ENCODE measurements at regions not wholly inside any gene's neighbourhood (a gene's known extent, or its start where the extent isn't known, plus 50 kb on each side); places are given as distances from the start of the nearest gene placed in this dataset.
"Not testable (repeated sequence)": the region's sequence is repeated elsewhere in the genome, so short reads cannot be mapped to it uniquely, and the experiment has no call there.

DNA sequence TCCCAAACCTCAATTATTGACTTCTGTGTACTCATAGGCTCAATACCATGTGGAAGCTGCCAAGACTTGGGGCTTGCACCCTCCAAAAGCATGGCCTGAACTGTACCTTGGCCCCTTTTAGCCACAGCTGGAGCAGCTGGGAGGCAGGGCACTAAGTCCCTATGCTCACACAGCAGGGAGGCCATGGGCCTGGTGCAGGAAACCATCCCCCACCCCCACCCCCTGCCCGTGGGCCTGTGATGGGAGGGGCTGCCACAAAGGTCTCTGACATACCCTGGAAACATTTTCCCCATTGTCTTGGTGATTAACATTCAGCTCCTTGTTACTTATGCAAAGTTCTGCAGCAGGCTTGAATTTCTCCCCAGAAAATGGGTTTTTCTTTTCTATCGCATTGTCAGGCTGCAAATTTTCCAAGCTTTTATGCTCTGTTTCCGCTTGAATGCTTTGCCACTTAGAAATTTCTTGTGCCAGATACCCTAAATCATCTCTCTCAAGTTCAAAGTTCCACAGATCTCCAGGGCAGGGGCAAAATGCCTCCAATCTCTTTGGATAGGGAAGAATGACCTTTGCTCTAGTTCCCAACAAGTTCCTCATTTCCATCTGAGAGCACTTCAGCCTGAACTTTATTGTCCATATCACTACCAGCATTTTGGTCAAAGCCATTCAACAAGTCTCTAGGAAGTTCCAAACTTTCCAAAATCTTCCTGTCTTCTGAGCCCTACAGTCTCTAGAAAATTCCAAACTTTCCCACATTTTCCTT is 141.8 kb downstream of the AHR start:
- not testable (repeated sequence) for DNase-seq

DNA sequence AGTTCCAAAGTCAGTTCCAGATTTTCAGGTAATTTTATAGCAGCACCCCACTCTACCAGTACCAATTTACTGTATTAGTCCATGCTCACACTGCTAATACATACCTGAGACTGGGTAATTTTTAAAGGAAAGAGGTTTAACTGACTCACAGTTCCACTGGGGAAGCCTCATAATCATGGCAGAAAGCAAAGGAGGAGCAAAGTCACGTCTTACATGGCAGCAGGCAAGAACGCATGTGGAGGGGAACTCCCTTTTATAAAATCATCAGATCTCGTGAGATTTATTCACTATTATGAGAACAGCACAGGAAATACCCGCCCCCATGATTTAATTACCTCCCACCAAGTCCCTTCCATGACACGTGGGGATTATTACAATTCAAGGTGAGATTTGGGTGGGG is 142.4 kb downstream of the AHR start:
- DNase-seq, result no peak

GRCh38 chr7:17441557-17441956 is 143.1 kb downstream of the AHR start:
- DNase-seq, result no peak

DNA sequence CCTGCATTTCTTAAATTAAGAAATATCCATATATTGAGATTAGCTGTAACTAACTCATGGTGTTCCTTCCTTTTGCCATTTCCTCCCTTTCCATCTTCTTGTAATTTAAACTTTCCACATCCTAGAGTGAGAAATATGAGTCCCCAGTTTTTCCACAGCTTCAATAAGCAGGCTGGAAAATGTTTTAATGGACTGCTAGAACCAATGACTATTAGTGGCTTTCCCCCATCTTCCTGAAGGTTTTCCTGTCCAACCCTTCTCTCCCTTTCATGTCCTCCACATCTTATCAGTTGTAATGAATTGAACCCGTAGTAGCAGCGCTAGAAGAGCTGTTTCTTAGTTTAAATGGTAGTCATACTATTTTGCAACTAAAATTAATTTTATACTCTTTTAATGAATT is 145.7 kb downstream of the AHR start:
- DNase-seq, result no peak

DNA sequence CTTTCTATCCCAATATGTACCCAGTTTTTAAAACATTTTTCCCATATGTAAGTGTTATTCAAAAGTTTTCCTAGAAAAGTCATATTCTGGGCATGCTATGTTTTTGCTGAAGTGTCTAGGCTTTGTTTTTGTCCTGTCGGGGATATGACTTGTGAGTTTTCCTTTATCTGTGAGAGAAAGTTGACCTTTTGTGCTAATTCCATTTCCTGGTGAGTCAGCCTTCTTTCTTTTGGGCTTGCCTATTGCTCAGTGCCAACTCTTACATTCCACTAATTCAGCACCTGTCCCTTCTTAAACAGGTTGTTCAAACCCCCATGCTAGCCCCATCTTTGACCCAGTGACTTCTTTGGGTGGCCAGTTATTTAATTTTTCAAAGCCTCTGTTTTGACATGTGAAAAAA is 146.2 kb downstream of the AHR start:
- DNase-seq, result no peak

DNA sequence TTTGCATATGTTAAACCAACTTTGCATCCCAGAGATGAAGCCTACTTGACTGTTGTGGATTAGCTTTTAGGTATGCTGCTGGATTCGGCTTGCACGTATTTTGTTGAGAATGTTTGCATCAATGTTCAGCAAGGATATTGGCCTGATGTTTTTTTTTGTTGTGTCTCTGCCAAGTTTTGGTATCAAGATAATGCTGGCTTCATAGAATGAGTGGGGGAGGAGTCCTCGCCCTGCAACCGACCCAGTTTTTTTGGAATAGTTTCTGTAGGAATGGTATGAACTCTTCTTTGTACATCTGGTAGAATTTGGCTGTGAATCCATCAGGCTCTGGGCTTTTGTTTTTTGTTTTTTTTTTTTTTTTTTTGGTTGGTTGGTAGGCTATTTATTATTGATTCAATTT is 147.9 kb downstream of the AHR start:
- no peak for DNase-seq

GRCh38 chr7:17447728-17448478 is 149.5 kb downstream of the AHR start:
- no peak for DNase-seq

GRCh38 chr7:17448479-17449423 is 150.3 kb downstream of the AHR start:
- DNase-seq, result no peak

DNA sequence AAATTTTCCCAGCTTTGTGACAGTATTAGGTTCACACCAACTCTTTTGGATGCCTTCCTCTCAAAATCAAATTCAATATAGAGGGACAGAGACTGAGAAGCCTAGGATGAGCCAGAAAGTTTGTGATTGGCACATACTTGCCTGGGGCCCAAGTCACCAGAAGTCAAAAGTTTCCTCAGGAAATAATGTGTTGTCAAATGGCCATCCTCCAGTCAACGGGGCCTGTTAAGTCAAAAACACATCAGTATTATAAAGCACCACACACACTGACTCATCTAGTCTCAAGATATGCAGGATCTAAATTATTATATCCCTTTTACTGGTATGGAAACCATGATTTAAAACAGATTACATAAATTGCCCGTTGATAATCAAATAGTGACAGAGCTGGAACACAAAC is 158.1 kb downstream of the AHR start:
- DNase-seq, result no peak

DNA sequence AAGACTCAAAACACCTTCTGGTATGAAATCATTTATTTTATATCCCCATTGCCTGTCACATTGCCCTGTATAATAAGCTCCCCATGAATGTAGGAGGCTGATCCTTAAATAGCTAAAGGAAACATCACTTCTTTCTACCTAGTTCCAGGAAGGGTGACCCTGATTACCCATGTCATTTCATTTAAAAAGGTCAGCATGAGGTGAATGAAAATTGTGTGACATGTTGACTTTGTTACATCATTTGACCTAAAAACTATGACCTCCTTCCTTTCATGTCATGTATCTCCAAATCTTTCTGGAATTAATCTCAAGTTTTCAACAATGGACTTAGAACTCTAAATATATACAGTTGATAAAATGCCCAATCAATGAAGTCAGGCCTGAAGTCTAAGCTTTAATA is 161.5 kb downstream of the AHR start:
- no peak for DNase-seq

GRCh38 chr7:17460665-17461064 is 162.2 kb downstream of the AHR start:
- no peak for DNase-seq

DNA sequence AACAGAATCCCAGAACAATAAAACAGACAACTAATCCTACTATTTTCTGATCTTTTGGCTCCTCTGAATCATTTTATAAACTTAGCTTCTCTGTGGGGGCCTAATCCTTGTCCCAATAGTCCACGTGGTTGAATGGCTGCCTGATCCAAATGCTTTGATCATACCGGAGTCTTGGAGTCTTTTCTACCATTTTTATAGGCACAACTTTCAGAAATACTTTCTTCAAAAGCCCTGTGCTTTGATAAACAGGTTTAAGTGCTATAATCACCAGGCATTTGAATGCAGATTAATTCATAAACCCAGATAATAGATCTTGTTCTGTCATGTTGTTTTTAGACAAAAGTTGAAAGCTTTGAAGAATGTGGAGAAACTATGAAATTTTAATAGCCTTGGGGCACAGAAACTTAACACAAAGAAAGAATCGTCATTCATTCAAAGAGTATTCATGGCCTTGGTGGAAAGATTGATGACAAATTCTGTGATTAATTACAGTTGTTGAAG is 163.7 kb downstream of the AHR start:
- no peak for DNase-seq

GRCh38 chr7:17463511-17464085 is 165.1 kb downstream of the AHR start:
- no peak for DNase-seq

- DNase-seq, result no peak
Observed at GRCh38 chr7:17466216-17466615, 167.8 kb downstream of the AHR start.

- DNase-seq, result no peak
Observed at GRCh38 chr7:17467386-17467945, 169.0 kb downstream of the AHR start.

- DNase-seq, result no peak
Observed at GRCh38 chr7:17471325-17471724, 172.9 kb downstream of the AHR start.

DNA sequence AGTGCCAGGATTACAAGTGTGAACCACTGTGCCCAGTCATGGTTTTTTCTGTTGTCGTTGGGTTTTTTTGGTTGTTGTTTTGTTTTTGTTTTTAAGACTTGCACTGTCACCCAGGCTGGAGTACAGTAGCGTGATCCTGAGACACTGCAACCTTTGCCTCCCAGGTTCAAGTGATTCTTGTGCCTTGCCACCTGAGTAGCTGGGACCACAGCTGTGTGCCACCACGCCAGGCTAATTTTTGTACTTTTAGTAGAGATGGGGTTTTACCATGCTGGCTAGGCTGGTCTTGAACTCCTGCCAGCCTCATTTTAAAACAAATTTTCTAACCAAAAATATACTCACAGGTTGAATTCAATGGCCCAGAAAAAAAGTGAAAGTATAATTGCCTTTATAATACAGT is 174.1 kb downstream of the AHR start:
- DNase-seq, result no peak

- no peak for DNase-seq
Observed at GRCh38 chr7:17472939-17473338, 174.5 kb downstream of the AHR start.

- DNase-seq, result no peak
Observed at GRCh38 chr7:17474724-17475344, 176.4 kb downstream of the AHR start.

GRCh38 chr7:17477182-17477581 is 178.7 kb downstream of the AHR start:
- no peak for DNase-seq

DNA sequence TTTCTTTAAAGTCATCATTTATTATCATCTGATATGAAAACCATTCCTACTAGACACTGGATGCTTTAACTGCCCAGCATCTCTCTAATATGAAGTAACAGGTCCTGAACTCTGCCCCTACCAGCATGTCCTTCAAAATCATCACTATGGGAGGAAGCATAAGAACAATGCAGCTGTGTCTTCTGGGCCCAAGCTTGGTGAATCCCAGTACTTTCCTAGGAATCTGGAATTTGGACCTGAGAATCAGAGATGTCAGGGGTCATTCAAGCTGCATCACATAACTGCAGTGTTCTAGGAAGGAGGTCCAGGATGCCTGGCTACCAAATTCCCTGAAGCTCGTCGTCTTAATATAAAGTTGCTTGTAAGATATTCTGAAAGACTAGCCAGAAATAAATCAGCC is 182.7 kb downstream of the AHR start:
- DNase-seq, result no peak

DNA sequence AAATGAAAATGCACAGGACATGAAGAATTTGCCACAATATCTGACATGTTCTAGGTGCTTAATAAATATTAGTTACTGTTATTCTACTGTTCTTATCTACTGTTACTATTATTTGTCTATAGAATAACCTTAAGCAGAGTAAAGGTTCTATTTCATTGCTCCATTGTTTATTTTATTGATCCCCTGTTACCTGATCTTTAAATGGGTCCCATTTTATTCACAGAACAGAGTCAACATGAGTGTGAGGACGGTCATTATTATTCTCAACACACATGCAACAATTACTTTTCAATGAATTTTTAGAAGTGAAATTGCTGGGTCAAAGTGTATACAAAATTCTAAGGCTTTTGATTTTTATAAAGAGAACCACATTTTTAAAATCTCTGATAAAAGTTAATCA is 186.9 kb downstream of the AHR start:
- no peak for DNase-seq

Data from activated CD4-positive, alpha-beta T cell treated with anti-CD3 and anti-CD28 coated beads for 4 hours (primary cell).